C4-2B (cell line): ENCODE measurements at regions not wholly inside any gene's neighbourhood (a gene's known extent, or its start where the extent isn't known, plus 50 kb on each side); places are given as distances from the start of the nearest gene placed in this dataset.

Experiments used
- H3K27ac ChIP-seq: fragments of 450-650 bp; 2 replicates; pipeline ENCODE4 v1.5.1; 2017
- CTCF ChIP-seq: fragments of 450-650 bp; conservative IDR thresholded peaks from 2 replicates; pipeline ENCODE4 v1.5.1; 2017; ENCODE audit warnings: mild to moderate bottlenecking
- ZFX ChIP-seq: fragments of 450-650 bp; IDR thresholded peaks from 2 replicates; pipeline ENCODE4 v1.6.1; 2017

DNA sequence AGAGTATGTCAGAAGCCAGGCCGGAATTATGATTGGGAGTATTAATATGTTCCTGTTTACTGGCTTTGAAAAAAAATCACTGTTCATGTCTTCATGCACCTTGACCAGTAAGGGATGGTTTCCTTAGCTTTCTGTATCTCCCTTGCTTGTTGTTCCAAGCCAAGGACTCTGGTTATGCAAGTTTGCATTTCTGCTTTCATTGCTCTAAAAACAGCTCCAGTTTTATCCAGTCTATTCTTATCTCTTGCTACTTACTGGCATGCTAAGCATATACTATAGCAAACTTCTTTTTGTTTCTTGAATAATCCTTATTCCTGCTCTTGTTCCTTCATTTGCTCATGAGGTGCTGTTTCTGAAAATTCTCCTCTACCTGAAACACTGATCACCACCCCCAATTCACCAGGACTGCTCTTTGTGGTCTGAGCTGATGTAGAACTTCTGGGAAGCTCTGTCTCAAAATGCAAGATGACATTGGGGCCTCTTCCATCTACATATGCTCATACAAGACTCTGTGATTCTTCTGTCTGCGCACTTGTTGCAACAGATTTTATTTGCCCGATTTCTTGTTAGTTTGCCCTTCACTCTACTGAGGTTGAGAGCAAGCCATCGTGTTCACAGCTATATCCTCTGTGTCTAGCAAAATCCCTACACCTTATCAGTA is 173.0 kb downstream of the EBLN2 start:
- no peak for TF ChIP-seq CTCF
- no peak for TF ChIP-seq ZFX
- no peak overlapping the region for H3K27ac ChIP-seq

- H3K27ac ChIP-seq, result no peak overlapping the region
- TF ChIP-seq ZFX, result no peak
- TF ChIP-seq CTCF, result no peak
Measured at GRCh38 chr3:73235768-73236167, 174.3 kb downstream of the EBLN2 start.

GRCh38 chr3:73236867-73237266 is 175.4 kb downstream of the EBLN2 start:
- TF ChIP-seq CTCF (no peak), ZFX (no peak)

DNA sequence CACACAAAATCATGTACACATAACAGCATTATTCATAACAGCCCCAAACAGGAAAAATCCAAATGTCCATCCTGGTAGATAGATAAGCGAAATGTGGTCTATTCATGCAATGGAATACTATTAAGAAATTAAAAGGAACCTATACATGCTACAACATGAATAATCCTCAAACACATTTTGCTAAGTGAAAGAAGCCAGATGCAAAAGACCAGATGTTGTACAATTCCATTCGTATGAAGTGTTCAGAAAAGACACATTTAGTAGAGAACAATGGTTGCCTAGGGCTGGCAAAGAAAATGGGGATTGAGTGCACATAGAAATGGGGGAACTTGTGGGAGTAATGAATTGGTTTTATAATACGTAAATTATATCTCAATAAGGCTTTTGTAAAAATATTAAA is 182.3 kb downstream of the EBLN2 start:
- no peak overlapping the region for H3K27ac ChIP-seq
- TF ChIP-seq CTCF, result no peak
- no peak for TF ChIP-seq ZFX

More at GRCh38 chr3:73236867-73237266, 175.4 kb downstream of the EBLN2 start:
- H3K27ac ChIP-seq, result no peak overlapping the region

DNA sequence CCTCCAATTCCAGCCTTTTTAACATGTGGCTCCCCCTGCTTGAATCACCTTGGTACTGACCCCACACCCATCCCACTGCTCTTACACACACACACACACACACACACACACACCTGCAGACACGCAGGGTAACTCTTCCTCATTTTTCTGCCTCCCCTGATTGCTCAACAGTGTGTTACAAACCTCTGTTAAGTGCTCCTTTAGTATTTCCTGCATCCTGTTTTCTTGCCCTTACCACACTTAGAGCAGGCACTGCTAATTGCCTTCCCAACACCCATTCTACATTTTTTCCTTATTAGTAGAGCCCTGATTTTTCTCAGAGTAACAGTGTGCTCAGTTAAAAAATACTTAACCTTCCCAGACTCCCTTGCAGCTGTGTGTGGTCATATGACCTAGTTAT is 184.0 kb downstream of the EBLN2 start:
- no peak overlapping the region for H3K27ac ChIP-seq

GRCh38 chr3:73249047-73249446 is 187.6 kb downstream of the EBLN2 start:
- TF ChIP-seq CTCF, result no peak
- no peak for TF ChIP-seq ZFX
- no peak overlapping the region for H3K27ac ChIP-seq

More for the DNA sequence above, 184.0 kb downstream of the EBLN2 start:
- TF ChIP-seq ZFX, result no peak
- TF ChIP-seq CTCF, result no peak

DNA sequence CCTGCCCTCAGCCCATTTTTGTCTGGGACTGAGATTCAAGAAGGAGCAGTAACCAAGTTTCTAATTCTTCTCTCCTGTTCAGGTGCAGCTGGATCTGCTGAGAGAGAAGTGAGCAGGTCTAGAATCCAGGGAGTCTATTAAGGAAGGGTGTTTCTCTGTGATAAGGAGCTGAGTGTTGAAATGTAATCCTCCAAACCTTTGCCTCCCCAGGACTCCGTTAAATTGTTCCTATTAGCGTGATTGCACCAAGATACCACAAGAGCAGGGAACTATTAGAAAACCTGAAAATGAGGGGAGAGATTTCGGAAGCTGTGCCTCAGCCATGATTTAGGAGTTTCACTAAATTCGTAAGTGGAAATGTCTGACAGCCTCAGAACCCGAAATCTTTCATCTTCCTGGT is 192.6 kb downstream of the EBLN2 start:
- TF ChIP-seq ZFX, result no peak
- no peak for TF ChIP-seq CTCF
- no peak overlapping the region for H3K27ac ChIP-seq
